Stimulated activated effector memory CD8-positive, alpha-beta T cell treated with anti-CD3 and anti-CD28 coated beads, Interleukin-12 subunit alpha, Interleukin-12 subunit beta, amount 100 ng/mL, for 72 hours (primary cell): ENCODE measurements at regions not wholly inside any gene's neighbourhood (a gene's known extent, or its start where the extent isn't known, plus 50 kb on each side); places are given as distances from the start of the nearest gene placed in this dataset.
A peak's percentile ranks its signal among the peaks of the same experiment; 100 is the strongest.

Experiments
- ATAC-seq: fragments of 150-1000 bp; cut with Tn5 transposase; 2 replicates; pipeline ENCODE4 v1.10.0; 2021
- DNase-seq, 2 donors: peaks; one replicate each; pipeline ENCODE4 v3.0.0; 2021 to 2022; ENCODE audit warnings: low spot score in 2 of 2
- H3K27ac Mint-ChIP-seq: one replicate; pipeline ENCODE4 v1.8.0; 2022; ENCODE audit warnings: mild to moderate bottlenecking, mixed read lengths
- H3K36me3 Mint-ChIP-seq: one replicate; pipeline ENCODE4 v1.8.0; 2022; ENCODE audit warnings: mild to moderate bottlenecking, mixed read lengths
- H3K4me1 Mint-ChIP-seq: one replicate; pipeline ENCODE4 v1.8.0; 2022; ENCODE audit warnings: mixed read lengths
- H3K4me3 Mint-ChIP-seq: one replicate; pipeline ENCODE4 v1.8.0; 2022; ENCODE audit warnings: mild to moderate bottlenecking, mixed read lengths
- H3K9me3 Mint-ChIP-seq: one replicate; pipeline ENCODE4 v1.8.0; 2022; ENCODE audit warnings: mixed read lengths

- Mint-ChIP-seq H3K9me3 (no peaks in the 10 kb centered on the region), H3K4me1 (no peaks in the 10 kb centered on the region), H3K4me3 (no peak overlapping the region), H3K27ac (no peak overlapping the region), H3K36me3 (no peaks in the 10 kb centered on the region)
- DNase-seq (no peak), ATAC-seq (no peak)
Observed at GRCh38 chr6:129967427-129967826, 51.0 kb upstream of the L3MBTL3 start.

DNA sequence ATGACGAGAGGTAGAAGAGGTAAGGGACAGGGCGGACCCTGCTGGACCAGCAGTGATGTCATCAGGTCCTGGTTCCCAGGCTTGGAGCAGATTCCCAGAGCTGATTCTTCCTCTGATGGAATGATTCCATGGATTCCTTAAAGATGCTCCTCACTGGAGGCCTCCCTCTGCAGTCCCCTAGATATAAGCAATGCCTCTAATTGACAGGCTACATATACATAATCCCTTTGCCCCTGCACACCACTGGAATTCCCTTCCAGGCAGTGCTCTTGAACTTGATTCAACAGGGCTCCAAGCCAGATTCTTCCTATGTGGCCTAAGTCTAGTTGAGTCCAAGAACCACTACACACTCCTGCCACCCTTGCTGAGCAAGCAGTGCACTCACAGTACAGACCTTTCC lies 52.3 kb upstream of the L3MBTL3 start:
- DNase-seq, result no peak

GRCh38 chr6:129965096-129965495 lies 53.3 kb upstream of the L3MBTL3 start:
- Mint-ChIP-seq H3K27ac (no peak overlapping the region), H3K36me3 (no peaks in the 10 kb centered on the region), H3K4me3 (no peak overlapping the region), H3K4me1 (no peaks in the 10 kb centered on the region), H3K9me3 (no peaks in the 10 kb centered on the region)
- ATAC-seq (no peak), DNase-seq (no peak)

More for the DNA sequence above, 52.3 kb upstream of the L3MBTL3 start:
- no peak overlapping the region for H3K27ac Mint-ChIP-seq
- ATAC-seq, result no peak
- H3K4me3 Mint-ChIP-seq, result no peak overlapping the region
- H3K36me3 Mint-ChIP-seq, result no peaks in the 10 kb centered on the region
- no peaks in the 10 kb centered on the region for H3K4me1 Mint-ChIP-seq
- H3K9me3 Mint-ChIP-seq, result no peaks in the 10 kb centered on the region

DNA sequence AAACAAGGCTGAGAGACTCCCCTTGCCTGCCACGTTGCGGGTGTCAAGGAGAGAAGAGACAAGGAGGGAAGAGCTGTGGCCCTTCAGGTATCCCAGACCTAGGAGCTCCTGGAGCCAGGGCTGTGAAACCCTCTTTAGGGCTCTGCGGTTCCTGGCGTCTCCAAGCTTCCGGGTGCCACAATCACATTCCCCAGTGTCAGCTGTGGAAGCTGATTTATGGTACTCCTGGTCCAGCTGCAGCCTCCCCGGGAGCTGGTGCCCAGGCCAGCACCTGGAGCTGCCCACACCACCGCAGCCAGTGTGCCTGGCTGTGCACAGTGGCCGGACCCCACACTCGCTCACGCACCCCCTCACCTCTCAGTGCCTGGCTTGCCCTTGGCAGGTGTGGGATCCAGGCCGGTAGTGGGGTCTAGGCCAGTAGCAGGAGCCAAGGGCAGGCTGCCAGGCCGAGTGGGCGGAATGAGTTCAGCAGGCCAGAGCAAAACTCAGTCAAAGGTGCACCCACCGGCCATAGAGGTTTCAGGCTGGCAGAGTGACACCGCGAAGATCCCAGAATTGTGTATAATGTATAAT lies 58.9 kb upstream of the L3MBTL3 start:
- DNase-seq (no peak), ATAC-seq (no peak)
- no peaks in the 10 kb centered on the region for H3K36me3 Mint-ChIP-seq
- no peak overlapping the region for H3K27ac Mint-ChIP-seq
- H3K4me1 Mint-ChIP-seq, result no peaks in the 10 kb centered on the region
- H3K9me3 Mint-ChIP-seq, result no peaks in the 10 kb centered on the region
- no peak overlapping the region for H3K4me3 Mint-ChIP-seq

- H3K4me3 Mint-ChIP-seq, result no peak overlapping the region
- no peak for ATAC-seq
- no peak overlapping the region for H3K27ac Mint-ChIP-seq
- no peak for DNase-seq
- H3K4me1 Mint-ChIP-seq, result no peaks in the 10 kb centered on the region
- no peaks in the 10 kb centered on the region for H3K36me3 Mint-ChIP-seq
- no peaks in the 10 kb centered on the region for H3K9me3 Mint-ChIP-seq
Observed at GRCh38 chr6:129957941-129958898, 60.2 kb upstream of the L3MBTL3 start.

DNA sequence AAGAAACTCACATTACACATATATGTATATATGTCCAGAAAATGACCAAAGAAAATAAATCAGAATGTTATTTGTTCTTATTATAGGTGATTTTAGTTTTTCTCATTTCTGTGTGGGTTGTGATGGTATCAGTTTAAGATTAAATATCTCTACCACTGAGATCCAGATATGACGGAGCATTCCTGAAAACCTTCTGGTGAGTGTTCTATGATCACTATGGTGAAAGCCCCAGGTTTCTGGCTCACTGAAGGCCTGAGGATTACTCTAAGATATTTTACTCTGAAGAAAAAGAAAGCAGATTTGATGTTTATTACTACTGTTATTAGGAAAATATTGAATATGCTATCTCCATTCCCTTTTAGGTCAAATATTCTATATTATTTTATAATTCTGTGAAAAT lies 62.8 kb upstream of the L3MBTL3 start:
- ATAC-seq (peak; percentile 34), DNase-seq (no peak)
- H3K36me3 Mint-ChIP-seq, result no peaks in the 10 kb centered on the region
- H3K27ac Mint-ChIP-seq, result no peak overlapping the region
- H3K9me3 Mint-ChIP-seq, result no peaks in the 10 kb centered on the region
- no peak overlapping the region for H3K4me3 Mint-ChIP-seq
- no peaks in the 10 kb centered on the region for H3K4me1 Mint-ChIP-seq

GRCh38 chr6:129954749-129955431 lies 63.5 kb upstream of the L3MBTL3 start:
- H3K27ac Mint-ChIP-seq, result no peak overlapping the region

DNA sequence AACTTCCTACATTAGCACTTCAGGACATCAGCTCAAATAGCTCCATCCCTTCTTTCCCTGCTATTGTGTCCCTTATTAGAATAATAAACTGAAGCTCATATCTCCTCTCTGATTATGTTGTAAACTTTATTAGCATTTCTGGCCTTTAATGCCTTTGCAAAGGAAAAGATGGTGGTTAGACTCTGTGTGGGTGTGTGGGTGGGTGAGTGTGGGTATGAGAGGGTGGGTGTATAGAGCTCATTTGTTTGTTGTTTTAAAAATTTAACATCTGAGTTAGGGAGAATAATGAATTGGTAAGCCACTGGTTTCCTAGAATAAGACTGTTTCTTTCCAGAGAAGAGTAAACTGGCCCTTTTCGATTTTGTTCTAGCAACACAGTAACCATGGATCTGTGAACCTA lies 70.6 kb upstream of the L3MBTL3 start:
- ATAC-seq (no peak), DNase-seq (no peak)
- H3K4me3 Mint-ChIP-seq, result no peak overlapping the region
- H3K4me1 Mint-ChIP-seq, result no peaks in the 10 kb centered on the region
- H3K36me3 Mint-ChIP-seq, result no peaks in the 10 kb centered on the region
- no peak overlapping the region for H3K27ac Mint-ChIP-seq
- H3K9me3 Mint-ChIP-seq, result no peaks in the 10 kb centered on the region

More at GRCh38 chr6:129954749-129955431, 63.5 kb upstream of the L3MBTL3 start:
- ATAC-seq (no peak), DNase-seq (no peak)
- no peaks in the 10 kb centered on the region for H3K9me3 Mint-ChIP-seq
- no peaks in the 10 kb centered on the region for H3K36me3 Mint-ChIP-seq
- H3K4me1 Mint-ChIP-seq, result no peaks in the 10 kb centered on the region
- no peak overlapping the region for H3K4me3 Mint-ChIP-seq

GRCh38 chr6:129946439-129947140 lies 71.8 kb upstream of the L3MBTL3 start:
- Mint-ChIP-seq H3K9me3 (no peaks in the 10 kb centered on the region), H3K27ac (no peak overlapping the region), H3K4me3 (no peak overlapping the region), H3K36me3 (no peaks in the 10 kb centered on the region), H3K4me1 (no peaks in the 10 kb centered on the region)
- no peak for ATAC-seq
- no peak for DNase-seq

- H3K9me3 Mint-ChIP-seq, result no peaks in the 10 kb centered on the region
- H3K27ac Mint-ChIP-seq, result no peak overlapping the region
- H3K4me1 Mint-ChIP-seq, result no peaks in the 10 kb centered on the region
- DNase-seq (no peak), ATAC-seq (no peak)
- H3K36me3 Mint-ChIP-seq, result no peaks in the 10 kb centered on the region
- H3K4me3 Mint-ChIP-seq, result no peak overlapping the region
Observed at GRCh38 chr6:129943637-129944271, 74.6 kb upstream of the L3MBTL3 start.

- ATAC-seq (no peak), DNase-seq (no peak)
- Mint-ChIP-seq H3K27ac (no peak overlapping the region), H3K4me3 (no peak overlapping the region), H3K9me3 (no peaks in the 10 kb centered on the region), H3K4me1 (no peaks in the 10 kb centered on the region), H3K36me3 (no peaks in the 10 kb centered on the region)
Observed at GRCh38 chr6:129940454-129941195, 77.8 kb upstream of the L3MBTL3 start.

- Mint-ChIP-seq H3K9me3 (no peaks in the 10 kb centered on the region), H3K4me1 (no peaks in the 10 kb centered on the region), H3K27ac (no peak overlapping the region), H3K36me3 (no peaks in the 10 kb centered on the region), H3K4me3 (no peak overlapping the region)
- no peak for ATAC-seq
- DNase-seq, result no peak
Observed at GRCh38 chr6:129938249-129939020, 77.3 kb upstream of the TMEM244 start.

DNA sequence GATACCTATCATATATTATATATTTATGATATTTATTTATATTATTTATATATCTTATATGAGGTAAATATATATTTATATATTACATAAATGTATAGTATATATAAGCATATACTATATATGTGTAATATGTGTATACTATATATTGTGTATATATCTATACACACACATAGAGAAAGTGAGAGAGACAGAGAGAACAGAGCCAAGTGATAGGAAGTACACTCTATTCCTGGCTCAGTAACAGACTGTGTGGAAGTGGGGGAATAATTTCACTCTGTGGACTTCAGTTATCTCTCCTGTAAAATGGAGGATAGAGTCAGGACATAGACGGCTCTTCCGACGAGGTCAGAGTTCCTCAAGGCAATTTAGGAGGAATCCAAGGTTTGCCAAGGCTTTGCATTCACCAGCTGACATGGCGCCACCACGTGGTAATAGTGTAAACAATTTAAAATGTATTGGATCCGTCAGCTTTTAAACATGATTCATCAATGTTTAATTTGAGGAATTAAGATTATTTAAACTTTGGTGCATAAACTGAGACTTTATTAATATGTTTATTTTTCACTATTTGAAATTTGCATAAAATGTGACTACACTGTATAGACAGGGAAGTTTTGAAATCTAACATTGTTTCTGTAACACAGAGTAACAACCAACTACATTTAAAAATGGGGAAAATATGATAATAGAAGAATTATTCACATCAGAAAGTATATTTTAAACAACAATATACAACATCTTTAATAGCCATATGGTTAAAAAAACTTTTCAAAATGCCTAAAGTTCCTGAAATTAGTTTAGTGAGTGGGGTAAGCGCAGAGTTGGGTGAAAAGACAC lies 75.4 kb upstream of the TMEM244 start:
- H3K4me3 Mint-ChIP-seq, result no peak overlapping the region
- no peaks in the 10 kb centered on the region for H3K9me3 Mint-ChIP-seq
- DNase-seq (peak; percentile 11 to 60), ATAC-seq (peak; percentile 48)
- H3K27ac Mint-ChIP-seq, result no peak overlapping the region
- no peaks in the 10 kb centered on the region for H3K36me3 Mint-ChIP-seq
- no peaks in the 10 kb centered on the region for H3K4me1 Mint-ChIP-seq
